HFFc6 (cell line): ENCODE measurements at regions not wholly inside any gene's neighbourhood (a gene's known extent, or its start where the extent isn't known, plus 50 kb on each side); places are given as distances from the start of the nearest gene placed in this dataset.

ENCODE experiments used
- DNase-seq: peaks from one replicate; pipeline ENCODE4 v3.0.0-alpha.2; 2018
- H3K27ac Mint-ChIP-seq: 2 replicates; pipeline ENCODE4 v1.8.0; 2020; ENCODE audit warnings: mild to moderate bottlenecking, mixed read lengths
- H3K27me3 Mint-ChIP-seq: 2 replicates; pipeline ENCODE4 v1.8.0; 2021; ENCODE audit warnings: mild to moderate bottlenecking, moderate library complexity, mixed read lengths; ENCODE audit not compliant: insufficient read depth
- H3K36me3 Mint-ChIP-seq: 2 replicates; pipeline ENCODE4 v1.8.0; 2021; ENCODE audit warnings: low read depth, mixed read lengths
- H3K4me1 Mint-ChIP-seq: 2 replicates; pipeline ENCODE4 v1.8.0; 2020; ENCODE audit warnings: low read depth, mixed read lengths
- H3K4me3 Mint-ChIP-seq: 2 replicates; pipeline ENCODE4 v1.8.0; 2020; ENCODE audit warnings: mild to moderate bottlenecking, moderate library complexity, mixed read lengths
- H3K9me3 Mint-ChIP-seq: 2 replicates; pipeline ENCODE4 v1.8.0; 2020; ENCODE audit warnings: mild to moderate bottlenecking, mixed read lengths
- TF ChIP-seq, protein P1 (sequence below): fragments of 200-600 bp; sonication (generic); IDR thresholded peaks from 2 replicates; pipeline ENCODE4 v1.5.0; 2021; ENCODE audit warnings: antibody characterized with exemption, mild to moderate bottlenecking

DNA sequence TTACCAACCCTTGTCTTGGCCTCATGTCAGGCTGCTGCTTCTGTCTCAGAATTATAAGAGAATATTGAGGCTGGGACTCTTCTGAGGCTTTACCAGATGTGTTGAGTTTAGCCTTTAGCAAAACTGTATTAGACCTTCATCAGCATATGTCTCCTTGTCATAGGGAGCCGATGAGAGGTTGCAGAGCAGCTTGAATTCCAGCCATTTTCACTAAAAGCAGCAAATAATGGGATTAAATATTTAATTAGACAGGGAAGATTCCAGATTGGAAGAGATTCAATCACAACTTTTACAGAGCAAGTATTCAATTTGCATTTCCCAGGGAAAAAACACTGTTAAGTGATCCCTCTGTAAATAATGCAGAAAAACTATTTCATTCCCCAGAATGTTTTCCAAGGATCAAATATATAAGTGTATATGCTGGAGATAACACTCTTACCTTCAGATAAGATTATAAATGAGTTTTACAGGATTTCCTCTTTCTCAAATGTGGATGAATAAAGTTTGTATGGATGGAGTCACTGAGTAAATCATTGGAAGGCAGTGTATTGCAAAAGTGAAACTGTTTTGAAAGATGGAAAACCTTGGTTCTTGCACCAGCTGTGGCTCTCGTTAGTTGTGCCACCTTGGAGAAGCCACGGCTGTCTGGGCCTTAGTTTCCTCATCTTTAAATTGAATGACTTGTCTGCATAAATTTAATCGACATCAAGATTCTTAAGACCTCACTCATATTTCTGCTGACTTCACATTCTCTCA, 466.4 kb upstream of the SGO1 start:
- Mint-ChIP-seq H3K4me1 (peaks cover 59% of the 10 kb centered on the region), H3K4me3 (peak overlapping the region; percentile 71), H3K27me3 (no peaks in the 10 kb centered on the region), H3K36me3 (peaks cover 20% of the 10 kb centered on the region), H3K9me3 (peaks cover 4% of the 10 kb centered on the region; the same call in 1 of the 2 replicates), H3K27ac (peak overlapping the region; percentile 74)
- TF ChIP-seq, protein P1, sequence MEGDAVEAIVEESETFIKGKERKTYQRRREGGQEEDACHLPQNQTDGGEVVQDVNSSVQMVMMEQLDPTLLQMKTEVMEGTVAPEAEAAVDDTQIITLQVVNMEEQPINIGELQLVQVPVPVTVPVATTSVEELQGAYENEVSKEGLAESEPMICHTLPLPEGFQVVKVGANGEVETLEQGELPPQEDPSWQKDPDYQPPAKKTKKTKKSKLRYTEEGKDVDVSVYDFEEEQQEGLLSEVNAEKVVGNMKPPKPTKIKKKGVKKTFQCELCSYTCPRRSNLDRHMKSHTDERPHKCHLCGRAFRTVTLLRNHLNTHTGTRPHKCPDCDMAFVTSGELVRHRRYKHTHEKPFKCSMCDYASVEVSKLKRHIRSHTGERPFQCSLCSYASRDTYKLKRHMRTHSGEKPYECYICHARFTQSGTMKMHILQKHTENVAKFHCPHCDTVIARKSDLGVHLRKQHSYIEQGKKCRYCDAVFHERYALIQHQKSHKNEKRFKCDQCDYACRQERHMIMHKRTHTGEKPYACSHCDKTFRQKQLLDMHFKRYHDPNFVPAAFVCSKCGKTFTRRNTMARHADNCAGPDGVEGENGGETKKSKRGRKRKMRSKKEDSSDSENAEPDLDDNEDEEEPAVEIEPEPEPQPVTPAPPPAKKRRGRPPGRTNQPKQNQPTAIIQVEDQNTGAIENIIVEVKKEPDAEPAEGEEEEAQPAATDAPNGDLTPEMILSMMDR: no peak
- DNase-seq: no peak

DNA sequence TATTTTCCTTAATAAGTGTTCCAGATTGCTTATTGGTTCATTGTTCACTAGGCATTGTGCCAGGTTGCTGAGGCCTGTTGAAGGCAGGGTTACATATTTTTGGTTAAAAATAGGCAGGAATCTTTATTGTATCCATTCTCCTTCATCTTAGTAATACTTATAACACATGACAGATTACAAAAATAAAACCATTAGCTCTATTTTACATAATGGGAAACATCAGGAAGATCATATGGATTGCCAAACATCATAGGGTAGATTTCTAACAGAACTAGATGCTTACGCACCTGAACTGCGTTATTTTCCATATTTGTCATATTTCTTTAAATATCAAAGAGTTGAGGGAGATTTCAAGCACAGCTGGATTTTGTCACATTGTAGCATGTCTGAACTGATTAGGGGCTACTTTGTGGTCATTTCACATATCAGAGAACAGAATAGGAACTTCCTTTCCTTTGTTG, 462.9 kb upstream of the SGO1 start:
- peak overlapping the region; percentile 60 for H3K4me3 Mint-ChIP-seq
- no peaks in the 10 kb centered on the region for H3K9me3 Mint-ChIP-seq
- DNase-seq: peak; percentile 48
- H3K4me1 Mint-ChIP-seq: peaks cover 83% of the 10 kb centered on the region
- TF ChIP-seq, protein P1: no peak
- H3K36me3 Mint-ChIP-seq: peaks cover 22% of the 10 kb centered on the region; the same call in 1 of the 2 replicates
- peak overlapping the region; percentile 83 for H3K27ac Mint-ChIP-seq
- H3K27me3 Mint-ChIP-seq: no peaks in the 10 kb centered on the region

DNA sequence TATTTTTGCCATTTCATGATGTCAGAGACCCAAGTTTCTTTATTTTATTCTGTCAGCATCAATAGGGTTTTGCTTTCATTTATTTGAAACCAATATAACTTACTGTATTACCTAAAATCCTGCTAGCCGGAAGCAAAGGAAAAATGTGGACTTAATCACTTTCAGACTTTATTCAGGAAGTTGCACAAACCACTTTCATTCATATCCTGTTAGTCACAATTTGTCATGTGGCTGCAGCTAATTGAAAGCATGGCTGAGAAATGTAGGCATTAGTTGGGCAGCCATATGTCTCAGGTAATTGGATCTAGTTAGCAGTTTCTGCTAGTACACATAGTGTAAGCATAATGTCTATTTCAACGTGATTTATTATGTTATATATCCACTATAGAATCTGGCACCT, 462.3 kb upstream of the SGO1 start:
- DNase-seq: peak; percentile 87
- H3K4me1 Mint-ChIP-seq: peaks cover 81% of the 10 kb centered on the region
- H3K4me3 Mint-ChIP-seq: peak overlapping the region; percentile 60
- H3K27ac Mint-ChIP-seq: peak overlapping the region; percentile 83
- H3K36me3 Mint-ChIP-seq: peaks cover 22% of the 10 kb centered on the region; the same call in 1 of the 2 replicates
- no peaks in the 10 kb centered on the region for H3K9me3 Mint-ChIP-seq
- TF ChIP-seq, protein P1: no peak
- H3K27me3 Mint-ChIP-seq: no peaks in the 10 kb centered on the region

GRCh38 chr3:20646425-20646824, 460.4 kb upstream of the SGO1 start:
- TF ChIP-seq, protein P1: no peak
- peaks cover 22% of the 10 kb centered on the region; the same call in 1 of the 2 replicates for H3K36me3 Mint-ChIP-seq
- no peak overlapping the region for H3K4me3 Mint-ChIP-seq
- no peaks in the 10 kb centered on the region for H3K9me3 Mint-ChIP-seq
- peak overlapping the region; percentile 16 for H3K27ac Mint-ChIP-seq
- H3K4me1 Mint-ChIP-seq: peaks cover 63% of the 10 kb centered on the region
- no peaks in the 10 kb centered on the region for H3K27me3 Mint-ChIP-seq
- no peak for DNase-seq

DNA sequence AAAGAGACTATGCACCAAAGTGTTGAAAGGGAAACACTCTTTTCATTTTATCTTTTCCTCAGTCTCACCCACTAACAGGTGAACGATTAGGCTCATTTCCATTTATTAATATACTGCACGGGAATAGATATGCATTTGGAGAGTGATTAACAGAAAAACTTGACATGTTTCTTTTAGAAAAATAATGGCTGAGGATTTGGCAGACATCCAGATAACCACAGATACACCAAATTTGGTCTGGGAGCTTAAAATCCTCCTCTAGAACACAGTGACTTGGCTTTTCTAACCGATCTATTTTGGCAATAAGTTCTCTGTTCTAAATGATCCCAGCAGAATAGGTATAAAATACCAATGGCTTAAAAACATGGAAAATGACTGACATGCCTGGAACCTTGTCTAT, 459.3 kb upstream of the SGO1 start:
- Mint-ChIP-seq H3K4me1 (peaks cover 54% of the 10 kb centered on the region), H3K4me3 (no peak overlapping the region), H3K9me3 (no peaks in the 10 kb centered on the region), H3K36me3 (peaks cover 20% of the 10 kb centered on the region; the same call in 1 of the 2 replicates), H3K27me3 (no peaks in the 10 kb centered on the region), H3K27ac (no peak overlapping the region)
- no peak for DNase-seq
- TF ChIP-seq, protein P1: no peak
